Pancreas (tissue), 10 donors: ENCODE measurements at regions not wholly inside any gene's neighbourhood (a gene's known extent, or its start where the extent isn't known, plus 50 kb on each side); places are given as distances from the start of the nearest gene placed in this dataset.

Experiments used
- ATAC-seq, 4 donors: fragments of 200-7000 bp; cut with Tn5 transposase; one replicate each; pipeline versions ENCODE4 v1.8.0 to v1.9.1; 2020; ENCODE audit warnings: mild to moderate bottlenecking in 4 of 4, moderate library complexity in 4 of 4
- DNase-seq, 6 donors: peaks; one replicate each; pipeline ENCODE4 v3.0.0-alpha.2; 2020
- FAIRE-seq: peaks from 2 replicates; lab custom pipeline; 2012; peaks lifted over from hg19 to GRCh38; lab: Jason Lieb, UNC
- H3K27ac ChIP-seq, 4 donors: fragments of 200-600 bp; sonication (generic); 1 replicate in 3 of 4; 2 replicates in 1 of 4; pipeline versions ENCODE4 v1.5.0 to v1.8.0; 2020
- H3K27me3 ChIP-seq, 4 donors: fragments of 200-600 bp; one replicate each; pipeline ENCODE4 v1.8.0; 2021
- H3K36me3 ChIP-seq, 3 donors: fragments of 200-600 bp; sonication (generic) in 1 of 3; one replicate each; pipeline versions ENCODE4 v1.5.0 to v1.8.0; 2020 to 2021
- H3K4me1 ChIP-seq, 3 donors: fragments of 200-600 bp; one replicate each; pipeline ENCODE4 v1.8.0; 2021
- H3K4me3 ChIP-seq, 4 donors: fragments of 200-600 bp; sonication (generic) in 2 of 4; one replicate each; pipeline versions ENCODE4 v1.5.0 to v1.8.0; 2020 to 2021
- H3K9me3 ChIP-seq, 4 donors: fragments of 200-600 bp; one replicate each; pipeline ENCODE4 v1.8.0; 2021
- WGBS, 2 donors: extraction: QIAGEN DNeasy Blood & Tissue Kit; methylation state at CpG; one replicate each; pipeline ENCODE4 v1.1.7; 2013; 5-methylcytosine and 5-hydroxymethylcytosine counted together
- intact Hi-C, 3 donors: fragments of 100-400 bp; cut with DNase I; formaldehyde crosslinking; loops; one replicate each; pipeline versions ENCODE4 v1.11.1 to v1.14.2; 2022
- TF ChIP-seq, protein P1 (sequence below), 4 donors: fragments of 200-600 bp; sonication (generic) in 3 of 4; IDR thresholded peaks; one replicate each; pipeline versions ENCODE4 v1.5.0 to v1.8.0; 2021; ENCODE audit warnings: antibody characterized with exemption in 4 of 4
- donor health status: healthy with polysubstance abuse.
- donor health status: DM: no; HTN: no; CAD: no; lungs with moderate emphysema.
- donor health status: DM: no; HTN: no; CAD: no.
- donor health status: control.
- donor health status: control.
- donor health status: Bipolar disorder and iron deficiency.
- donor health status: DM: yes; HTN: yes; CAD: no.
- donor health status: DM: no; HTN: no; CAD: no.
- donor health status: DM: no; HTN: no; CAD: no.
- donor health status: DM: yes; HTN: yes; CAD: no.

DNA sequence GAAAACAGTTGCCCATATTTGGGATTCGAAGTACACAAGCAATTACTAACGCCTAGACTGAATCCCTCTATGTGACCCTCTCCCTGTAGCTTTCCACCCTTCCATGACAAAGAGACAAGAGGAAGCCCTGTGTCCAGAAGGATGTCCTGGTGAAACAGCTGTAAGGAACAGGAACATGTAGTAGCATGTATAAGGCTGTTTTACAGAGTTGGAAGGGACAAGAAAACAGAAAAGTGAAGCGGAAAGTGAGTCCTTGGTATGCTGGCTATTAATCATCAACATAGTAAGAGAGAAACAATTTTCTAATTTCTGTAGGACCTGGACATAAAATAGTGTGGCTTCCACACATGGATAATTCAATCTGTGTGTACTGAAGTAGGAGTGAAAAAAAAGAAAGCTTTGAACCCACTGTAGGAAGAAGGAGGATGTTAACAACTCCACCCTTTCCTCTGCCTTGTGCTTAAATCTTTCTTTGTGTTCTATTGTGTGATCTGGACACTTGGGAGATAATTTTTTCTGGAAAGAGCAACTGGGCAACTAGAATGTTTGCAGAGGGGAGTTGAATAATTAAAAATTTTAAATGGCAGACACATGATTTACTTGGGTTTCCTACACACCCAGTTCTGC, 162.3 kb upstream of the ZSWIM2 start:
- Histone ChIP-seq H3K9me3 (no peaks in the 10 kb centered on the region), H3K4me3 (no peak overlapping the region), H3K27ac (no peak overlapping the region), H3K36me3 (no peaks in the 10 kb centered on the region), H3K27me3 (no peaks in the 10 kb centered on the region), H3K4me1 (no peaks in the 10 kb centered on the region)
- DNase-seq (no peak), FAIRE-seq (no peak), ATAC-seq (no peak)
- 70 to 84% methylated on average over 3 of the region's 3 CpGs for WGBS, 2 donors
- TF ChIP-seq, protein P1, sequence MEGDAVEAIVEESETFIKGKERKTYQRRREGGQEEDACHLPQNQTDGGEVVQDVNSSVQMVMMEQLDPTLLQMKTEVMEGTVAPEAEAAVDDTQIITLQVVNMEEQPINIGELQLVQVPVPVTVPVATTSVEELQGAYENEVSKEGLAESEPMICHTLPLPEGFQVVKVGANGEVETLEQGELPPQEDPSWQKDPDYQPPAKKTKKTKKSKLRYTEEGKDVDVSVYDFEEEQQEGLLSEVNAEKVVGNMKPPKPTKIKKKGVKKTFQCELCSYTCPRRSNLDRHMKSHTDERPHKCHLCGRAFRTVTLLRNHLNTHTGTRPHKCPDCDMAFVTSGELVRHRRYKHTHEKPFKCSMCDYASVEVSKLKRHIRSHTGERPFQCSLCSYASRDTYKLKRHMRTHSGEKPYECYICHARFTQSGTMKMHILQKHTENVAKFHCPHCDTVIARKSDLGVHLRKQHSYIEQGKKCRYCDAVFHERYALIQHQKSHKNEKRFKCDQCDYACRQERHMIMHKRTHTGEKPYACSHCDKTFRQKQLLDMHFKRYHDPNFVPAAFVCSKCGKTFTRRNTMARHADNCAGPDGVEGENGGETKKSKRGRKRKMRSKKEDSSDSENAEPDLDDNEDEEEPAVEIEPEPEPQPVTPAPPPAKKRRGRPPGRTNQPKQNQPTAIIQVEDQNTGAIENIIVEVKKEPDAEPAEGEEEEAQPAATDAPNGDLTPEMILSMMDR (IDR thresholded peaks at IDR 0.05): no peak
- intact Hi-C loops: no loop called here

DNA sequence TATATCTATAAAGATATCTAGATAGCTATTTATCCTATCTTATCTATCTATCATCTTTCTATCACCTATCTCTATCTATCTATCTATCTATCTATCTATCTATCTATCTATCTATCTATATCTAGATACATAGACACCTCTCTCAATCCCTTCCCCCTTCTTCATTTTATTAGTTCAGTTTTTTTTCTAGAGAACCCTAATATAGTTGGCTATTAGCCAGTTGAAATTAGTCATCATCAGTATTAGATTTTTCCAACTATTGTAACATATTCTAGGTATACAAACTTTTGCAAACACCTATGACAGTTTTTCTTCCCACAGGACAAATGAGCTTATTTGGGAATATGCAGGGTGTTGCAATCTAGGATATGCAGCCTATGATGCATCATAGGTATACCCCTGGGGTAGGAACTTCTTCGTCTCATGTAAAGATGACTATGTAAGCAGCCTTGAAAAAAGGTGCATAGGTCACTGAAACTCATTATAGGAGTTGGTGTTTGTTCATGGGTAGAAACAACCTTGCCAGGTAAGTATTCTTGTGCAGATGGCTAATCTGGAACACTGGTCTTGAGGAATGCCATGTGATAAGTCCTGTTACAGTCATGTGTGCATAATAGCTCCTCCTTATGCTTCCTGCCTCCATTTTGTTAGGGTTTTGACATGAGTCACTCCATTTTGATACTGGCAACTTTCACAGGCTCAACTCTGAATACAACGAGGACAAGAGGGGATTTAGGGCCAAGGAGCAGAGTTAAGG, 160.7 kb upstream of the ZSWIM2 start:
- no peaks in the 10 kb centered on the region for H3K36me3 ChIP-seq
- ATAC-seq (no peak), FAIRE-seq (no peak), DNase-seq (no peak)
- TF ChIP-seq, protein P1 (IDR thresholded peaks at IDR 0.05): no peak
- WGBS, 2 donors: 77 to 90% methylated on average over 2 of the region's 2 CpGs
- H3K9me3 ChIP-seq: no peaks in the 10 kb centered on the region
- no peaks in the 10 kb centered on the region for H3K27me3 ChIP-seq
- intact Hi-C loops: no loop called here
- H3K27ac ChIP-seq: no peak overlapping the region
- H3K4me3 ChIP-seq: no peak overlapping the region
- no peaks in the 10 kb centered on the region for H3K4me1 ChIP-seq

DNA sequence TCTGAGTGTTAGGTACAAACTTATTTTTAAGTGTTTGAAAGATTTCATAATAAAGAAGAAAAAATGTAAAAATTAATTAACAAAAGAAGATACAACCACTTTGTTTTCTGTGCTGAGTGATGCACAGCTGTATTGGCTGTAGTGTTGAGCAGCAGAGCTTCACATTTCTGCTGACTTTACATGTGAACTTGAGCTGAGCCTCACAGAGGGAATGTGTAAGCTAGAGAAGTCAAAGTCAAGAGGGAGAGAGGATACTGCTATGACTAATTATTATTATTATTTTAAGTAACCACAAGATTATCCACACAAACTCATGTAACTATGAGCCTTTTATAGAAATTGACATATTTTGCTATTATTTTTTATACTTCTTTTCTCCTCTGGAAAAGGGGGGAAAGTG, 159.1 kb upstream of the ZSWIM2 start:
- DNase-seq: no peak

DNA sequence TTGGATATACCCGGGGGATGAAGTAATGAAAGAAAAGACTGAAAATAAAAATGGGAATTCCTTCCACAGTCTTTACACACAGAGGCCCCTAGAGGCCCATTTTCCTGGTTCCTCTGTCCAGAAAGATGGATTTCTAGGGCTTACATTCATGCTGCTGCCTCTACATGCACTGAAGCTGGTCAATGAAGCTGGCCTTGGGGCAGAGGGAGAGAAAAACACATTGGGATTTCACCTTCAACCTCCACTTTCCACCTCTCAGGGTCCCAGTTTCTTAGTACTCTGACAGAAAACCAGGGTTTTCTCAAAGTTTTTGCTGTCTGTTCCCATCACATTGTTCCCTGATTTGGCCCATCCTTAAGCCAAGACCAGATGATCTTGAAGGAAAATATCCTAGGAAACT, 154.6 kb upstream of the ZSWIM2 start:
- no peak for ATAC-seq
- WGBS, 2 donors: 30 to 65% methylated on average over 1 of the region's 1 CpG
- DNase-seq: no peak
- H3K4me1 ChIP-seq: no peaks in the 10 kb centered on the region
- H3K36me3 ChIP-seq: no peaks in the 10 kb centered on the region
- intact Hi-C loops: no loop called here
- FAIRE-seq: no peak
- H3K4me3 ChIP-seq: peak overlapping the region in 1 of 4 donors; percentile 6
- no peaks in the 10 kb centered on the region for H3K9me3 ChIP-seq
- H3K27me3 ChIP-seq: no peaks in the 10 kb centered on the region
- no peak overlapping the region for H3K27ac ChIP-seq
- TF ChIP-seq, protein P1 (IDR thresholded peaks at IDR 0.05): no peak

More for the DNA sequence above, 159.1 kb upstream of the ZSWIM2 start:
- no peaks in the 10 kb centered on the region for H3K9me3 ChIP-seq
- ATAC-seq (no peak), FAIRE-seq (no peak)
- TF ChIP-seq, protein P1 (IDR thresholded peaks at IDR 0.05): no peak
- no peaks in the 10 kb centered on the region for H3K27me3 ChIP-seq
- H3K4me1 ChIP-seq: no peaks in the 10 kb centered on the region
- no peaks in the 10 kb centered on the region for H3K36me3 ChIP-seq
- H3K27ac ChIP-seq: no peak overlapping the region
- H3K4me3 ChIP-seq: no peak overlapping the region
- intact Hi-C loops: no loop called here

DNA sequence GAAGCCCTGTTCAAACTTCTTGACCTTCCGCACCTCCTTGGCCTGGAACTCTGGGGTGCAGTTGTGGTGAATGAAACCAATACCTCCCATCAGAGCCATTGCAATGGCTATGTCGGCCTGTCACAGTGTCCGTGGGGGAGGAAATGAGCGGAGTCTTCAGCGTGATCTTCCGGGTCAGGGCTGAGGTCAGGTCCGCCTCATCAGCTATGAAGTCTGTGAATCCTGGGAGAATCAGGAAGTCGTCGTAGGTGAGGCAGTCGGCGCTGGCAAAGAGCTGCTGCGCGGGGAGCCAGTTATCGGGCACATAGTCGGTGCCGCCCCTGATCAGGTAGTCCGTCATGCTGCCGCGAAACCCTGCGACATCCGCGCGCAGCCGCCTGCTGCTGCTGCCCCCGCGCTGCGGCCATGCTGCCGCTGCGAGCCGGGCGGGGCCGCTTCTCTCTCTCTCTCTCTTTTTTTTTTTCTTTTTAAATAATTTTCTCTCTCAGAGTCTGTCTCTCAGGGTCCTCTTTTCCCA, 154.1 kb upstream of the ZSWIM2 start:
- ATAC-seq (peak in 1 of 4 donors; percentile 56), DNase-seq (peak in 1 of 6 donors; percentile 53), FAIRE-seq (no peak)
- Histone ChIP-seq H3K9me3 (no peaks in the 10 kb centered on the region), H3K36me3 (no peaks in the 10 kb centered on the region), H3K27ac (no peak overlapping the region), H3K4me1 (no peaks in the 10 kb centered on the region), H3K27me3 (no peaks in the 10 kb centered on the region), H3K4me3 (peak overlapping the region in 1 of 4 donors; percentile 6)
- TF ChIP-seq, protein P1 (IDR thresholded peaks at IDR 0.05): no peak
- WGBS, 2 donors: 49 to 73% methylated on average over 32 of the region's 32 CpGs
- intact Hi-C loops: no loop called here
